ENCODE measurements at regions not wholly inside any gene's neighbourhood (a gene's known extent, or its start where the extent isn't known, plus 50 kb on each side); places are given as distances from the start of the nearest gene placed in this dataset.

DNA sequence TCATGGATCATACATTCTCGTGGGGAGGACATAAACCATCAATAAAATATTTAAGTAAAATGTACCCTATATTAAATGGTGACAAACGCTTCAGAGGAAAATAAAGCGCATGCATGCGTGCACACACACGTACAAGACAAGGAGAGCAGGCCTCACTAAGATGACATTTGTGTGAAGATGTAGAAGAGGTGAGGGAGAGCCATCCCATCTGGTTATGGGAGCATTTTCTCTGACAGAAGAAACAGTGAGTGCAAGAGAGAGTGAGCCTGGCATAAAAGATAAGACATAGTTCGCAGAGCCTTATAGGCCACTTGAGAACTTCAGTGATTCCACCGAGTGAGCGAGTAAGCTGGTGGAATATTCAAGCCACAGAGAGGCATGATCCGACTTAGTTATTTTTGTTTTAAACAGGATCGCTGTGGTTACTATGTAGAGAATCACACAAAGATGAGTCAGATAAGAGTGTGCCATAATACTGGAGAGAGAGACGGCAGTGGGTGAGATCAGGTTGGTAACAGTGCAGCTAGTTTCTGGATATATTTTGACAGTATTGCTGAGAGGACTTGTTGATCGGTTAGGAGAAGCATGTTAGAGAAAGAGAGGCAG is 624.2 kb downstream of the PLPP3 start:
- Histone ChIP-seq H3K27me3 (ENCODE audit: insufficient read depth, poor library complexity, severe bottlenecking) (no peaks in the 10 kb centered on the region), H3K27ac (ENCODE audit: poor library complexity, severe bottlenecking) (no peak overlapping the region), H3K36me3 (ENCODE audit: low read depth) (no peaks in the 10 kb centered on the region), H3K4me3 (ENCODE audit: severe bottlenecking) (no peak overlapping the region), H3K4me1 (ENCODE audit: insufficient read depth, poor library complexity, severe bottlenecking) (no peaks in the 10 kb centered on the region), H3K9me3 (ENCODE audit: severe bottlenecking) (no peaks in the 10 kb centered on the region)
- DNase-seq (ENCODE audit: low spot score) (no peak), ATAC-seq (ENCODE audit: low read depth) (peak; percentile 62)
- TF ChIP-seq, protein P1, sequence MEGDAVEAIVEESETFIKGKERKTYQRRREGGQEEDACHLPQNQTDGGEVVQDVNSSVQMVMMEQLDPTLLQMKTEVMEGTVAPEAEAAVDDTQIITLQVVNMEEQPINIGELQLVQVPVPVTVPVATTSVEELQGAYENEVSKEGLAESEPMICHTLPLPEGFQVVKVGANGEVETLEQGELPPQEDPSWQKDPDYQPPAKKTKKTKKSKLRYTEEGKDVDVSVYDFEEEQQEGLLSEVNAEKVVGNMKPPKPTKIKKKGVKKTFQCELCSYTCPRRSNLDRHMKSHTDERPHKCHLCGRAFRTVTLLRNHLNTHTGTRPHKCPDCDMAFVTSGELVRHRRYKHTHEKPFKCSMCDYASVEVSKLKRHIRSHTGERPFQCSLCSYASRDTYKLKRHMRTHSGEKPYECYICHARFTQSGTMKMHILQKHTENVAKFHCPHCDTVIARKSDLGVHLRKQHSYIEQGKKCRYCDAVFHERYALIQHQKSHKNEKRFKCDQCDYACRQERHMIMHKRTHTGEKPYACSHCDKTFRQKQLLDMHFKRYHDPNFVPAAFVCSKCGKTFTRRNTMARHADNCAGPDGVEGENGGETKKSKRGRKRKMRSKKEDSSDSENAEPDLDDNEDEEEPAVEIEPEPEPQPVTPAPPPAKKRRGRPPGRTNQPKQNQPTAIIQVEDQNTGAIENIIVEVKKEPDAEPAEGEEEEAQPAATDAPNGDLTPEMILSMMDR (IDR thresholded peaks at IDR 0.05; ENCODE audit: poor library complexity, severe bottlenecking), result no peak

DNA sequence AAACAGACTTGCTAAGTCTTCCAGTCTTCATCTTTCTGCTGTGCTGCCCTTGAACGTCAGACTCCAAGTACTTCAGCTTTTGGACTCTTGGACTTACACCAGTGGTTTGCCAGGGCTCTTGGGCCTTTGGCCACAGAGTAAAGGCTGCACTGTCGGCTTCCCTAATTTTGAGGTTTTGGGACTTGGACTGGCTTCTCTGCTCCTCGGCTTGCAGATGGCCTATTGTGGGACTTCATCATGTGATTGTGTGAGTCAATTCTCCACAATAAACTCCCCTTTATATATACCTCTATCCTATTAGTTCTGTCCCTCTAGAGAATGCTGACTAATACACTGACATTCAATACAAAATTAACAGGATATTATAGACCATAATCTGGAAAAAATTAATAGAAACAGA is 628.1 kb downstream of the PLPP3 start:
- no peak overlapping the region for H3K27ac ChIP-seq (ENCODE audit: poor library complexity, severe bottlenecking)
- no peak for DNase-seq (ENCODE audit: low spot score)
- H3K4me1 ChIP-seq (ENCODE audit: insufficient read depth, poor library complexity, severe bottlenecking), result no peaks in the 10 kb centered on the region
- no peaks in the 10 kb centered on the region for H3K27me3 ChIP-seq (ENCODE audit: insufficient read depth, poor library complexity, severe bottlenecking)
- no peak for ATAC-seq (ENCODE audit: low read depth)
- H3K36me3 ChIP-seq (ENCODE audit: low read depth), result no peaks in the 10 kb centered on the region
- H3K9me3 ChIP-seq (ENCODE audit: severe bottlenecking), result no peaks in the 10 kb centered on the region
- TF ChIP-seq, protein P1 (IDR thresholded peaks at IDR 0.05; ENCODE audit: poor library complexity, severe bottlenecking), result no peak
- H3K4me3 ChIP-seq (ENCODE audit: severe bottlenecking), result no peak overlapping the region

DNA sequence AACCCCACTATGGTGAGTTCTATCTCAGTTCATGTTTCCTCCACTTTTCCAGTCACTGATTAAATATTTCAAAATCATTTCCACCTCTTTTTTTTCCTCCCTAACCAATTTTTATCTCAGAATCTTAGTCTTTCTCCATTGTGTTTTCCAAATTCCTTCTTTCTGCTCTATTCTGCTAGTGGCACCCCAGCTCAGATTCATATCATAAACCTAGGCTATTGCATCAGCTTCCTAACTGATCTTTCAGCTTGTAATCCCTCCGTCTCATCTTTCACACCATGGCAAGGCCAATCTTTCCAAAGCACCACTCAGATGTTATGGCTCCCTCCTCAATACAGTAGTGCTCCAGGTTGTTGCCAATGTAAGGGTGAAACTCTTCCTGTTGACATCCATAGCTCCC is 631.9 kb downstream of the PLPP3 start:
- Histone ChIP-seq H3K4me1 (ENCODE audit: insufficient read depth, poor library complexity, severe bottlenecking) (no peaks in the 10 kb centered on the region), H3K36me3 (ENCODE audit: low read depth) (no peaks in the 10 kb centered on the region), H3K4me3 (ENCODE audit: severe bottlenecking) (no peak overlapping the region), H3K27ac (ENCODE audit: poor library complexity, severe bottlenecking) (no peak overlapping the region), H3K27me3 (ENCODE audit: insufficient read depth, poor library complexity, severe bottlenecking) (no peaks in the 10 kb centered on the region), H3K9me3 (ENCODE audit: severe bottlenecking) (no peaks in the 10 kb centered on the region)
- TF ChIP-seq, protein P1 (IDR thresholded peaks at IDR 0.05; ENCODE audit: poor library complexity, severe bottlenecking), result no peak
- no peak for DNase-seq (ENCODE audit: low spot score)
- ATAC-seq (ENCODE audit: low read depth), result no peak

DNA sequence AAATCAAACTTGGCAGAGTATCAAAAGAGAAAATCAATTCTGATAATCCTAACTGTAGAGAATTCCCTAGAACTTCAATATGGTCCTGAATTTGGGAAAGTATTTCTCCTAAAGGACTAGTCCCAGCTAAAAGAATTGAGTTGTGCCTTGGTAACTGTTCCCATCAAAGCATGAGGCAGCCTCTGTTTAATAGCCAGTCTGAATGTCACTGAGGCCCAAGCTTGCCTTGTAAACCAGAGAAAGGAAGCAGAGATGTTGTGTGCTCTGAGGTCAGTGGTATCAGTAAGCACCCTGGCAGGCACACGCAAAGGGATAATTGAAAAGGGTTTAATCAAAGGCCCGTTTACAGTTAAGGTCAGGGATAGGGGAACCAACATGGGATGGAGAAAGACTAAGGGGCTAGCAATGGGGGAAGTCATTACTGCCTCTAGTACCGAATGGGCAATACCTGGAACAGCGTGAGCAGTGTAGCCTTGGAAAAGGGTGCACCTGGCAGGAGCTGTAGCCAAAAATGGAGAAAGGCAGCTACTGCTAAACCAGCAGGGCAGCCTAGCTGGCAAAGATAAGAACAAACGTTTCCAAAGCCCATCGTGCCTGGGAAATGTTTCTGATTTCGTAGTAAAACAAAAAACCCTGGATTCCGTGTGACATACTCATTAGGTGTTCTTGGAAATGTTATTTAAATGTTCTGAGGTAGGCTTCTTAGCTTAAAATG is 635.5 kb downstream of the PLPP3 start:
- H3K4me3 ChIP-seq (ENCODE audit: severe bottlenecking), result no peak overlapping the region
- no peaks in the 10 kb centered on the region for H3K36me3 ChIP-seq (ENCODE audit: low read depth)
- no peak for ATAC-seq (ENCODE audit: low read depth)
- TF ChIP-seq, protein P1 (IDR thresholded peaks at IDR 0.05; ENCODE audit: poor library complexity, severe bottlenecking), result no peak
- H3K9me3 ChIP-seq (ENCODE audit: severe bottlenecking), result no peaks in the 10 kb centered on the region
- H3K27me3 ChIP-seq (ENCODE audit: insufficient read depth, poor library complexity, severe bottlenecking), result no peaks in the 10 kb centered on the region
- H3K4me1 ChIP-seq (ENCODE audit: insufficient read depth, poor library complexity, severe bottlenecking), result no peaks in the 10 kb centered on the region
- no peak for DNase-seq (ENCODE audit: low spot score)
- no peak overlapping the region for H3K27ac ChIP-seq (ENCODE audit: poor library complexity, severe bottlenecking)

DNA sequence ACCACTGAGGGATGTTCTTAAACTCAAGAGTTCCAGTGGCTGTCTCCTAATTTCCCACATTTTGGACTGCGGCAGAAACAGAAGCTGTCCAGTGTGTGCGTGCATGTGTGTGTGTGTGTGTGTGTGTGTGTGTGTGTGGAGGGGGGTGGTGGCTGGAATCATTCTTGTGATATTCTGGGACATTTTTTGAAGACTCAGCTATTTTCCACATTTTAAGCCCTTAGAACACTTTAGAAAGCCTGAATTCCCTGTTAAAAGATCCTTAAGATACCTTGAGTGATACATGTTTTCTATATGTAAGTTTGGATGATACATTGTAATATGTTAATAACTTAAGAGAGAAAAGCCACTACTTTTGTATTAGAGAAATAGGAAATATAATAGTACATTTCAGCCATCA is 636.4 kb downstream of the PLPP3 start:
- H3K27ac ChIP-seq (ENCODE audit: poor library complexity, severe bottlenecking), result no peak overlapping the region
- no peaks in the 10 kb centered on the region for H3K27me3 ChIP-seq (ENCODE audit: insufficient read depth, poor library complexity, severe bottlenecking)
- H3K4me1 ChIP-seq (ENCODE audit: insufficient read depth, poor library complexity, severe bottlenecking), result no peaks in the 10 kb centered on the region
- no peaks in the 10 kb centered on the region for H3K36me3 ChIP-seq (ENCODE audit: low read depth)
- ATAC-seq (ENCODE audit: low read depth), result no peak
- DNase-seq (ENCODE audit: low spot score), result no peak
- TF ChIP-seq, protein P1 (IDR thresholded peaks at IDR 0.05; ENCODE audit: poor library complexity, severe bottlenecking), result no peak
- H3K4me3 ChIP-seq (ENCODE audit: severe bottlenecking), result no peak overlapping the region
- no peaks in the 10 kb centered on the region for H3K9me3 ChIP-seq (ENCODE audit: severe bottlenecking)

Data from RWPE2 (cell line).